ENCODE measurements at regions not wholly inside any gene's neighbourhood (a gene's known extent, or its start where the extent isn't known, plus 50 kb on each side); places are given as distances from the start of the nearest gene placed in this dataset.

DNA sequence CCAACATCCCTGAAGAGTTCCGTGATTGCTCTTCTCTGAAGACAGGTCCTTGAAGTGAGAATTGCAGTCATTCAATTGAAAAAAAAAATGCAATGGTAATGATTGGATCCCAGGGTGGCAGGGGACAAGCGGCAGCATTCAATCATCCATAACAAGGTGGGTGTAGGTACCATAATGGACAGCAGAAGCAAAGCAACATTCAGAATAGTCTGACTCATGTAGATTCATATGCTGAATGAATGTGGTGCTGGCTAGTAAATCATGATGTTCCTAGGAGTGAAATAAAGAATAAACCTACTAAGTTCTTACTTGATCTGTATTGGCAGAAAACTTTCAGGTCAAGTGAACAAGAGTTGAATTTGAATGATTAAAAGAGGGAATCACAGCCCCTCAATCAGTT is 319.6 kb downstream of the GPATCH2 start:
- no peak for DNase-seq

DNA sequence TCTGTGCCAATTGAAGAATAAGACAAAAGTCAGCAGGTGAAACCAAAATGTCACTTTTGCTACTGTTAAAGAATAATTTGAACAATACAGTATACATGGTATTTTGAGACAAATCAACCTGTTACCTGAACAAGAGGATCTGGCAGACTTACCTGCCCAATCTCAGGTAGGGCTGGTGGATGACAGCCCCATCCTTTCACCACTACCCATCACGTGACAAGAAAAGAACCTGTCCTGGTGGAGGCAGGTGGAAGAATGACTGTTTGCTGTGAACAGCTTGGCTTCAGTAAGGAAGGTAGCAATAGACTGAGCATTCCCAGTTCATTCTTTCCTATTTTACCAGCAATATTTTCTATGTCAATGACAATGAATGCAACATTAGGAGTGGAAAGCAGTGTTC is 349.6 kb downstream of the GPATCH2 start:
- DNase-seq = no peak

DNA sequence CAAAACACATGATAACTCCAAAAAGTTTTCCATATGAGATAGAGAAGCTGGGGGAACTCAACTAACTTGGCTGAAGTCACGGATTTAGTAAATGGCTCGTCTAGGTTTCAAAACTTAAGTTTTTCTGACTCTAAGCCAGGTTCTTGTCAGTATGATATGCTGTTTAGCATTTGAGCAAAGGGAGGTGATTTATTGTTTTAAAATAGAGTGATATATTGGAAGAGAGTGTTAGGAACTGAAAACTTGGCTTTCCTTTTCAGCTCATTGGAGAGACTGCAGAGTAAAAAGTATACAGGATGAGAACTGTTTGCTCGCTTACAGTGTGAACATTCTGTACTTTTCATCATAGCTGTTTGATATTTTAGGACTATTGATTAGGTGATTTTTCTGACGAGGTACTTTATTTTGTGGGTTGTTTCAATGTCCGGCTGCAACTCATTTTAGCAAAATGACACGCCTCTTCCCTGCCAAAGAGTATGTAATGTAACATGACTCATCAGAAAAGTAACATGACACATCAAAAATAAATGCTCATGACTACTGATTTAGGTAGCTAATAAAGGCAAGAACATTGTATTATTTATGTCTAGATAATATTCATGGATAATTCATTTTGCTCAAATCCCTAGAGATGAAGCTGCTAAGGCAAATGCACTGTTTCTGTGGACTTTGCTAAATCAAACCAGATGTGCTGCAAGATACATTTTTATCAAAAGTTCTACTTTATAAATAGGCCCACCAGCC is 355.1 kb downstream of the GPATCH2 start:
- no peak for DNase-seq

DNA sequence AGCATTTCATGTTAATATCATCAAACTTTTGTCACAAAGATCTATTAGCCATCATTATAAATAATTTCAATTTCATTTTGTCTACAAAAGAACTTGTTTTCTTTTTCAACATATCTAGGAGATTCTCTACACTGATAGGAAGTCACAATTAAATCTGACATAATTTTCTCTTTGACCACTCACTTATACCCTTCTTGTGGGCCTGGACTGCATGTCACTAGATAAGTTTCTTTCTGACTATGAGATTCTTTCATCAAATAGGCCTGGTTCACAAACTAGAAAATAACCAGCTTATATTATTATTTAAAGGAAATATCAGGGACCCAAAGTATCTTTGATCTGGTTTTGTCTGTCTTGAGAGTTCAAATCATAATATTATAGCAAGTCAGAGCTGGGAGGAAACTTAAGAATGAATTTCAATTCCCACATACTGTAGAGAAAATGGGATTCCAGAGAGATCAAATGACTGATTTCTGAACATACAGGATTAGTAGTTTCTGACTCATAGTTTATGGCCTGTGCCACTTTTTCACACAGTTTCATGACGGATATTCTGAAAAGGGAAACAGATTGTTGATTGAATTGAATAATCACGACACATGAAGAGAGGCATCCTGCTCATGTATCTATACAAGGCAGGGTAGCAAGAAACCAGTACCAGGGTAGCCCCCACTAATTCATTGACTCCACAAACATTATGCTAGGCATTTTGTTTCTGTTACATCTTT is 355.8 kb downstream of the GPATCH2 start:
- DNase-seq = no peak

DNA sequence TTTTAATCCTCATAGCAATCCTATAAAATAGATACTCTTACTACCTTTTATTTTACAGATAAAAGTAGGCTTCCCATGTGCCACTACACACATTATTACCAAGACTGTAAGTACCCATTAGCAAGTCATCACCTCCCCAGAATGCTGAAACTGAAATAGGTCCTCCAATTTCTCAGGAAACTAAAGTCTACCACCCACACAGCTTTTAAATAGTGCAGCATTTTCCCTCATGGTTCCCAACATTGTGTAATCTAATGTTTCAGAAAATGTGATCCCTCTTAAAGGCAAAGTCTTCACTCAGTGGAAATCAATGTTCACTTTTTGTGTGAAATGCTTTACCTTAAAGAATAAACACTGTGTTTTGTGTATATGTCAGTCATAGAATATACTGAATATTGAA is 356.5 kb downstream of the GPATCH2 start:
- DNase-seq = no peak

DNA sequence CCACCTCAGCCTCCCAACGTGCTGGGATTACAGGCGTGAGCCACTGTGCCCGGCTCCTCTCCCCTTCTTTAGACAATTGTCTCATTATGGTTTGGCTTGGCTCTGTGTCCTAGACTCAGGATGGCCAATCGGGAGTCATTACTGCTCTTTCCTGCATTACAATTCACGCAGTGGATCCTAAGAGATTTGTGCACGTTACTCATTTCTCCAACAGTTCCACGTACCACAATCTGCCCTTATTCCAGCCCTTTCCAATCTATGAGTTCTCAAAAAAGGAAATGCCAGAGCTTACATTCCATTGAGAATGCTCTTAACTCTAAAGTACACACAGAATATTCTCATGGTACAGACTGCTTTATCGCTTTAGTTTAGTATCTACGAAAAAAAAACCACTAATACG is 357.0 kb downstream of the GPATCH2 start:
- no peak for DNase-seq

DNA sequence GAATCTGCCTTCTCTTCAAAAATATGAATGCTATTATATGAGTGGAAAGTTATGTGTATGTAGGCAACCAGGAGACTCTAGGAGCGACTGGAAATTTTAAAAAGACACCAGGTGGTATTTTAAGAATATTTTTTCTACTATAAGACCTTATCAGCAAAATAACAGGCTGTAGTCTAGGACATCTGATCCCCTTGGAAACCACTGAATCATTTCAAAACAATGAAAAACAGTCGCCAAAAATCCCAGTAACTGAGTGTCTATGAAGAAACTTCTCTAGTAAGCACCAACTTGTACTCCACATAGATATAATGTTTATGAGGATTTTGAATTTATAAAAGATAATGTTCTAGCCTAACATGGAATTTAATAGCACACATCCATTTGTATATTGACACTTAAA is 358.5 kb downstream of the GPATCH2 start:
- no peak for DNase-seq

DNA sequence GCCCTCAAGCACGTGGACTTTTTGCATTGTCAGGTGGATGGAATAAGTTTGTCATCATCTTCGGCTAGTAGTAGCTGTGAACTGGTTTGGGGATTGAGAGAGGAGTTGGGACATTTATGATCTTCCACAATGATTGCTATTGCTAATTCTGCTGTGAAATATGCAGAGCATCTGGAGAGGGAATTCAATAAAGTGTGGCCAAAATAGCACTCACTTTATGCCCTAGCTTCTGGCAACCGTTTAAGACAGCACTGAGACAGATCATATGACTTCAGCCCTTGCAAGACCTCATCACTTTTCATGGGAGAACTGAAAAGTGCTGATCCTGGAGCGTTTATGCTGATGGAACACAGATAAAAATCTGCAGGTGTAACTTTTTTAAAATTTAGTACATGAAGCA is 360.8 kb downstream of the GPATCH2 start:
- no peak for DNase-seq

DNA sequence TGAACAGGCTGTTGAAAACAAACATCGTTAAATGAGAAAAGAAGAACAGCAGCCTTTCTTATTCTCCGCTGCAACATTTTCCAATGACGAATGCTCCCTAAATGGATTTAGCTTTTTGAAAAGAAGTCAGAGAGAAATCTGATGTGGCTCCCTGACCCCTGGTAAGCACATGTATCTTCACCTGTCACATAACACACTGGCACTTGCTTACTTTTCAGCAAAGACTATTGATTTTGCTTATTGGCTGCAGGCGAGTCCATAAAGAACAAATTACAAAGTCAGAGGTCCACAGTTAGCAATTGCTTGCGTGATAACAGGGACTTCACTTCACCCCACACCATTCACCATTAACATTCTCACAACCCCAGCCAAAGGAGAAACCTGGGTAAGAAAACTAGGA is 362.8 kb downstream of the GPATCH2 start:
- DNase-seq = no peak

DNA sequence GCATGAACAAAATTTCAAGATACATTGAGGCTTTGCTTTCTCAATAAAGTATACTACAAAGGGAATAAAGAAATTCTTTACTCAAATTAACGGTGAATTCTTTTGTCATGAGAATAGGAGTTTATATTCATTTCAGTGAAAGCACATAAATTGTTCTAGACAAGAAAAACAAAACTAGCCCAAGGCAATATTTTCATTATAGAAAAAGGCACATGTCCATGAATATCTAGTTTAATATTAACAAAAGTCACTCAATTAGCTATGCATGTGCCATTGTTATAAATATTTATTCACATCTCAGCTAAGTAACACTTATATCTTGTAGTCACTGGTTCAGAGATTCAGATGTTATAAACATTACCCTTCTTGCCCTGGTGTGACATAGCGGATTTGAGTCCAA is 369.3 kb downstream of the GPATCH2 start:
- DNase-seq = no peak

DNA sequence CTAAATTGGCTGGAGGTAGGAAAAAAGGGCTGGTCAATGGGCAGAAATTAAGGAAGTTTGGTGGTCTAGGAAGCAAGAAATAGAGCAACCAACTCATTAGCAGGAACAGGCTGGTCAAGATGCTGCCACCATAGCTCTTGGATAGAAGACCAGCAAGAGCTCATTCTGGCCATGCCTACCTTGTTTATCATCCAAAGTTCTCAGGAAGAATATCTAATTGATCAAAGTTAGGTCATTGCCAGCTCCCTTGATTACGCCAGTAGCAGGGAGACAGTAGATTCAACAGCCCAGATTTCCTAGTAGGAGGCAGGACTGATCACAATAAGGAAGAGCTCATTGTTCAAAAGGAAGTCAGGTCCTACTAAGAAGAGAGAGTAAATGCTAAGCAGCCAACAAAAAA is 370.2 kb downstream of the GPATCH2 start:
- DNase-seq = no peak

DNA sequence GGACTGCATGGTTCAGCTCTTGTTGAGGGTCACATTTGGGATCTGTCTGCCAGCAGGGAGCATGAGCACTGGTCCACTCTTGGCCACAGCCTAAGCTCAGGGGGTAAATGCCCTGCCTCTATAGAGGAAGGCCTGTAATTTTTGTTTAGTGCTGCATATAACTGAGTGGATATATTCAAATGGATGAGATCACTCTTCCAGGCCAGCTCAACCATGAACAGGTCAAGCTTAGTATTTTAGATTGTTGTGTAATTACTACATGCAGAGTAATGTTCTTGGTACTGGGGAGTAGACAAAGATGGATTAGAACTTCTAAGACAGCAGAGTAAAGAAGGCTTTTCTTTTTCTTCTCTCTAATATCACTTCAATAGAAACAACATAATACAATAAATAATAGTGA is 376.9 kb downstream of the GPATCH2 start:
- DNase-seq = no peak

DNA sequence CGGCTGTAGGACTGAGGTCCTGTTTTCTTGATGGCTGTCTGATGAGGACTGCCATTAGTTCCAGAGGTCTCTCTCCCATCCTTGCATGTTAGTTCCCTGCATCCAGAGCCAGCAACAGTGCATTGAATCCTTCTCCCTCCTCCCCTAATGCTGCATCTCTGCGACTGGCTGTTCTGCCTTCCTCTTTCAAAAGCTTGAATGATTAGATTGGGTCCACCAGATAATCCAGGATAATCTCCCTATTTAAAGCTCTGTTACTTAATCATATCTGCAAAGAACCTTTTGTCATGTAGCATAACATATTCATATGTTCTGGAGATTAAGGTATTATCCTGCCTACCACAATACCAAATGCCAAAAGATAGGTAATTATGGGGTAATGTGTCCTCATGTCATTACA is 377.5 kb downstream of the GPATCH2 start:
- DNase-seq = no peak

DNA sequence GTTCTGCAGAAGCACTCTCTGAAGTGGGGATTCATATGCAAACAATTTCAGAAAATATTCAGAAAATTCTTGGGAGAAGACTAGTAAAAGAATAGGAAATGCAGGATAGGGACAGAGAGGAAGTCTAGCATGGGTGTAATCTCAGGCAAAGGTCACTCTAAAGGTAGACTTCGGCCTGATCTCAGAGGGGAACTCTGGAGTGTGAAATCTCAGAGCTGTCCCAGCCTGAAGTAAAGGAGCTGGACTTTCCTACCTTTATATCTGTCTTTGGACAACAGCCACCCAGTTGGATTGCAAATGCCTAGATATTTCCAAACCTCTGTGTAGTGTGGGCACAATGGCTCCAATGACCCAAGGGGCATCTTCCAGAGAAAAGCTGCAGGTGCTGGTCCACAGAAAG is 379.8 kb downstream of the GPATCH2 start:
- no peak for DNase-seq

DNA sequence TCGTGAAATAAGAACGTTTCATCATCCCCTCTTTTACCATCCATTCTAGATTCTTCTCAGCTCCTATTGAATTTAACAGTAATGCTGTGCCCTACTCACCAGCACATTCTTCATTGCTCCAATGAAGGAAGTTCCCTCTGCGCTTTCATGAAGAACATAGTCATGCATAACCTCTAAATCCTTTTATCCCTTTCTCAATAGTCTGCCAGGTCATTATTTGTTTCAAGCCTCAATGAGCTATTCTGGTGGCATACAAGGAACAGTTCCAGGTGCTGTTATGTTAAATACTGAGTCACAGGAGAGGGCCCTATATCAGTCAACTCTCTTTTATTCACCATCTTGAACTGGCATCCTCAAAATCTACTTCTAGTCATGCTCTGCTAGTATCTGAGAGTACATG is 381.0 kb downstream of the GPATCH2 start:
- no peak for DNase-seq

DNA sequence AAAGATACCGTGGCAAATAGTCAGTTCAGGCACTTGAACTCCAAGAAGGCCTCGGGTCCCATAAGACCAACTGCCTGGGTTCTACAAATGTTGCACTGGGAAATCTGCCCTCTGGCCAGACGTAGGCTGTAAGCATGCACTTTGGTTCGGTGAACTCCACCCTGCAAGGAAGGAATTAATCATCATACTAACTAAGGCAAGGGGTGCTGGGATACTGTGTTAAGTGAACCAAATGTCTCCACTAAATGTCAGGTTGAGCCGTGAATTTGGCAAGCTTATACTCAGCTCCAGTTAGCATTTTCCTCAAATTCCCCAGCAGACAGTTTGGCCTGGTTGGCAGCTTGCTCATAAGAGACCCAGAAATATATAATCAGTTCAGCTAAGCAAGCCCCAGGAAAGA is 385.9 kb downstream of the GPATCH2 start:
- DNase-seq = no peak

DNA sequence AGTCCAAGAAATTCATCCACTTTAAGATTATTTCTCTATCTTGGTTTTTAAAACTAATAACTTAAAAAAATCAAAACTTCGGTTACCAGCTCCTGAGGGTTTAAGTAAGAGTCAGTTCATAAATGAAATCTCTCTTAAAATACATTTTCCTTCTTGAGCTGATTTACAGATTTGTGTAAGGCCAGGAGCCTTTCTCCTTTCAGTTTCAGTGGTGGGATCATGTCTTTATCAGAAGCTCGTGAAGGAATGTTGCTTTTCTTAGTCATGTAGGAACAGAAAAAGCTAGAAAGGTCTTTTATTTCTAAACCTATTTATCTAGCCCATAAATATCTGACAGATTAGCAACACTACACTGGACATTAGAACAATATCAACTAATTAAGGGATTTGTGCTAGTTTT is 390.2 kb downstream of the GPATCH2 start:
- no peak for DNase-seq

DNA sequence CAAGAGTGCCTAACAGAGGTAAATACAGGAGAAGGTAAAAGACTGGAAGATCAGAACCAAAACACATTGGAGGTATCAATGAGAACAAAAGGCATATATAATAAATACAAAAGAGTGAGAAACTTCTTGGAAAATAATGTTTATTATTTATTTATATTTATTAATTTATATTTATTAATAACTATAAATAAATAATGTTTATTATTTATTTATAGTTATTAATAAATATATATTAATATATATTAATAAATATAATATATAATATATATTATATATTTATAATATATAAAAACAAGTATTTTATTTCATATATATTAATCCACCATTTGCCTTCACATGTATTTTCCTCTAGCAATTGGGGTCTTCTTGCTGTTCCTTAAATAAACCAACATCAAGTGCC is 391.9 kb downstream of the GPATCH2 start:
- DNase-seq = no peak

DNA sequence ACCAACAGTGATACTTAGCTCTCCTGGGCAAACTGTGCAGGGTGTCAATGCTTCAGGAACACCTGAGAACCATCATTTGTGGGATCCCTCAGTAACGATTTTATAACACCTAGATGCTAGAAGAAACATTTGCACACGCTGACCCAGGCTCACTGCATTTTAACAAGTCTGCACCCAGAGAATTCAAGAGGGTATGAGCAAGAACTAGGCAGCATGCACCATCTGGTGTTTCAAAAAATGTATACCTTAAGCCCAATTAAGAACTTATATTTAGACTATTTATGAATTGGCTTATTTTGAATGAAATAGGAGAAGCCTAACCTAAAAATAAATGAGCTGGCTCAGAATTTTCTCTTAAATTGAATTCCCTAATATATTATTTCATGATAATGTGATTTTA is 400.5 kb downstream of the GPATCH2 start:
- DNase-seq = no peak

DNA sequence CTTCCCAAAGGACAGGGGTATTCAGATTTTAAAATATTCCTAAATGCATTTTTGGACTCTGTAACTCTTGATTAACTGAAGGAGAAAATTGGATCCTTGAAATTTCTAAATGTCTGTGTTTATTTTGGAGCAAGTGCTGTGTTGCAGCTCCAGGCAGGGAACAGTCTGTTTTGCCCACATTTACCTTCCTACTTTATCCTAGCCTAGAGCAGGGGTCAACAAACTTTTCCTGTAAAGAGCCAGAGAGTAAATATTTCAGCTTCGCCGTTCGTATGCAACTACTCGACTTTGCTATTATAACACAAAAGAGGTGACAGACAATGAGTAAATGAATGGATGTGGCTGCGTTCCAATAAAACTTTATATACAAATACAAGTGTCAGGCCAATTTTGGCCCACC is 402.2 kb downstream of the GPATCH2 start:
- DNase-seq = no peak

DNA sequence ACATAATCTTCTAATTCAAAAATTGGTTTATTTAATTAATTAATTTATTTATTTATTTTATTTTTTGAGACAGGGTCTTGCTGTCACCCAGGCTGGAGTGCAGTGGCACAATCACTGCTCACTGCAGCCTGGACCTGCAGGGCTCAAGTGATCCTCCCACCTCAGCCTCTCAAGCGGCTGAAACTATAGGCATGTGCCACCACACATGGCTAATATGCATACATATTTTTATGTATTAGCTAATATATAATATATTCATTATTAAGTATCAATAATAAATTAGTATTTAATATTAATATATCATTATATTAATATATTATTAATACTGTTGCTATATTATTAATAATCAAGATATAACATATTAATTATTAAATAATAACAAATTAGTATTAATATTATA is 406.7 kb downstream of the GPATCH2 start:
- no peak for DNase-seq

DNA sequence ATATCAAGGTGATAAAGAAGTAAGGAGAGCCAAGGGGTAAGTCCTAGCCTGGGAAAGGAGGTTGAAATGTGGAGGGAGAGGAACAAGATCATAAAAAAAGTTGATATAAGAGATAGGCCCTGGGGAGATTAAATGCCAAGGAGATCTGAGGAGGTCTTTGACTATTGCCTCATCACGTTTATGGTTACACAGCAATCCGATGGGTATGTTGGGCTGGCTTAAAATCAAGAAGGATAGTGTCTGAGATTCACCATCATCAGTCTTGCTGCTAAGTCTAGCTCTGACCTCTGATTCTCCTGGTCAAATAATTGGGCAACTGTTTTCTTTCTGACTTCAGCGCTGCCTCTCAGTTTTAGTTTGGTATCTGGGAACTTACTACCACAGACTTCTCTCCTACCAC is 416.3 kb downstream of the GPATCH2 start:
- DNase-seq = no peak

DNA sequence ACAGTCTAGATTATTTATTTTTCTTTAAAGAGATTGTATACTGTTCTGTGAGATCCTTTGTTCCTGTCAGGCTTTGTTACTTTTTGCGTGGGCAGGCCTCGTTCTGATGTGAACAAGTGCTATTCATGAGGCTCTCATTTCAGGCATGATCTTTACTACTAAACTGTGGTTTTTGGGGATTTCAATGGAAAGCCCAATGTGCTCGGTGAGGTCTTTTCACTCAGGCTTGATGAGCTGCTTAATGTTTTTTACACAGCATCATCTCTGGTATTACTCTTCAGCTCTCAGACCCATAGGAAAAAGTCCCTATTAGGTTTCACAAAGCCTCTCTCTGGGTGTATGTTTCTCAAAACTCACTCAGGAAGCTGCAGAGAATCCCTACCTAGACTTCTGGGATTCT is 419.4 kb downstream of the GPATCH2 start:
- no peak for DNase-seq

DNA sequence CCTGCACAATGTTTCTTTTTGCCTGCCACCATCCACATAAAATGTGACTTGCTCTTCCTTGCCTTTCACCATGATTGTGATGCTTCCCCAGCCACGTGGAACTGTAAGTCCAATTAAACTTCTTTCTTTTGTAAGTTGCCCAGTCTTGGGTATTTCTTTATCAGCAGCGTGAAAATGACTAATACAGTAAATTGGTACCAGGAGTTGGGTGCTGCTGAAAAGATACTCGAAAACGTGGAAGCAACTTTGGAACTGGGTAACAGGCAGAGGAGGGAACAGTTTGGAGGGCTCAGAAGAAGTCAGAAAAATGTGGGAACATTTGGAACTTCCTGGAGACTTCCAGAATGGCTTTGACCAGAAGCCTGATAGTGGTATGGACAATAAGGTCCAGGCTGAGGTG is 425.3 kb downstream of the GPATCH2 start:
- DNase-seq = no peak

DNA sequence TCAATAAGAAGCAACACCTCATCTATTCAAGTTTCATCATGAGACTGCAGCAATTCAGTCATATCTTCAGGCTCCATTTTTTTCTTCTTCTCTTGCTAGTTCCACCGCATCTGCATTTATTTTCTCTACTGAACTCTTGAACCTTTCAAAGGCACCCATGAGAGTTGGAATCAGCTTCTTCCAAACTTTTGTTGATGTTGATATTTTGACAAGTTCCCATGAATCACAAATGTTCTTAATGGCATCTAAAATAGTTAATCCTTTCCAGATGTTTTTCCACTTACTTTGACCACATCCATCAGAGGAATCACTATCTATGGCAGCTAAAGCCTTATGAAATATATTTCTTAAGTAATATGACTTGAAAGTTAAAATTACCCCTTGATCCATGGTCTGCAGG is 434.3 kb downstream of the GPATCH2 start:
- DNase-seq = no peak

Data from NCI-H2029 (cell line).